GM12878 (cell line): ENCODE measurements at regions not wholly inside any gene's neighbourhood (a gene's known extent, or its start where the extent isn't known, plus 50 kb on each side); places are given as distances from the start of the nearest gene placed in this dataset.

ENCODE experiments used
- CBFB ChIP-seq: IDR thresholded peaks from 2 replicates; pipeline ENCODE4 v1.6.1; 2016; ENCODE audit warnings: antibody characterized with exemption, low read depth
- EP300 ChIP-seq, 2 experiments: fragments of 150-350 bp in 1 of 2; IDR thresholded peaks; 2 replicates each; pipeline ENCODE4 v1.6.1; 2011 to 2012; ENCODE audit warnings: low read depth in 2 of 2, low read length in 2 of 2, borderline replicate concordance in 1 of 2, improper control_type of control experiment in 1 of 2, inconsistent platforms in 1 of 2; ENCODE audit not compliant: control insufficient read depth in 1 of 2
- ESRRA ChIP-seq: IDR thresholded peaks from 2 replicates; pipeline ENCODE4 v1.6.1; 2012; ENCODE audit warnings: mild to moderate bottlenecking, low read length, improper control_type of control experiment
- ETV6 ChIP-seq, 2 experiments: fragments of 450-650 bp in 1 of 2; IDR thresholded peaks in 1 of 2; conservative IDR thresholded peaks in 1 of 2; 2 replicates each; pipeline ENCODE4 v1.6.1; 2014; ENCODE audit warnings: antibody characterized with exemption in 1 of 2, borderline replicate concordance in 1 of 2, low read depth in 1 of 2, mild to moderate bottlenecking in 1 of 2, moderate library complexity in 1 of 2
- JUNB ChIP-seq: IDR thresholded peaks from 2 replicates; pipeline ENCODE4 v1.6.1; 2016; ENCODE audit warnings: antibody characterized with exemption, mild to moderate bottlenecking
- MTA2 ChIP-seq: fragments of 450-650 bp; IDR thresholded peaks from 2 replicates; pipeline ENCODE4 v1.6.1; 2016; ENCODE audit warnings: low read depth, mild to moderate bottlenecking, moderate library complexity
- POLR2A ChIP-seq: IDR thresholded peaks from 2 replicates; pipeline ENCODE4 v1.6.1; 2011; ENCODE audit warnings: low read depth, mild to moderate bottlenecking, low read length
- RBBP5 ChIP-seq: fragments of 200-600 bp; sonication (generic); conservative IDR thresholded peaks from 2 replicates; pipeline ENCODE4 v1.6.1; 2016
- SMC3 ChIP-seq: IDR thresholded peaks from 2 replicates; pipeline ENCODE4 v1.6.1; 2011; ENCODE audit warnings: low read length, improper control_type of control experiment, borderline replicate concordance
- TF ChIP-seq, protein P1 (sequence below), 3 experiments: IDR thresholded peaks in 2 of 3; conservative IDR thresholded peaks in 1 of 3; 2 replicates each; pipeline ENCODE4 v1.5.1; 2011; ENCODE audit warnings: low read depth in 3 of 3, low read length in 3 of 3, mild to moderate bottlenecking in 3 of 3, control low read depth in 2 of 3, moderate library complexity in 2 of 3, inconsistent platforms in 1 of 3, mixed read lengths in 1 of 3; ENCODE audit not compliant: control insufficient read depth in 2 of 3, insufficient read depth in 1 of 3; ENCODE audit errors: extremely low read depth in 1 of 3
- TF ChIP-seq, protein P2 (sequence below): fragments of 450-650 bp; formaldehyde crosslinking; IDR thresholded peaks from 2 replicates; pipeline ENCODE4 v1.5.0; 2022; ENCODE audit warnings: mild to moderate bottlenecking, missing genetic modification characterization
- TF ChIP-seq, protein P3 (sequence below): IDR thresholded peaks from 2 replicates; pipeline ENCODE4 v1.6.1; 2012; ENCODE audit warnings: mild to moderate bottlenecking, low read depth, low read length
- TF ChIP-seq, protein P4 (sequence below): fragments of 450-650 bp; IDR thresholded peaks from 2 replicates; pipeline ENCODE4 v1.6.1; 2018; ENCODE audit warnings: mild to moderate bottlenecking, low read depth, moderate library complexity; ENCODE audit not compliant: partially characterized antibody
- TF ChIP-seq, protein P5 (sequence below): fragments of 450-650 bp; IDR thresholded peaks from 2 replicates; pipeline ENCODE4 v1.6.1; 2017; ENCODE audit warnings: mild to moderate bottlenecking, moderate library complexity

DNA sequence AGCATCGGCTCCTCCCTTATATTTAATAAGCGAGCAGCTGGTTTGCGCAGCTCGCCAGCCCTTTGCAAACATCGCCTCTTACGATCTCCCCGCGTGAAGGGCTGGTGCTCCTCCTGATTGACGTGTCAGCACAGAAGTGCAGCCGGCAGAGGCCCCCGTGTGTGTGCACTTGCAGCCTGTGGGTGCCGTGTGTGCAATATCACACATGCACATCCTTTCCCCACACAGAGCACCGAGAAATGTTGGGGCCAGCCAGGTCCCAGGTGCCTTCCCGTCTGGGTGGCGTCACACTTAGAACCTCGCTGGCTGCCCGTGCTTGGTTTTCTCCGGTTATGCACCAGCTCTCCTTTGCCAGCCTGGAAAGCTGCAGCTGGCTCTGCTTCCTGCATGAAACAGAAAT is 126.6 kb upstream of the AJAP1 start:
- TF ChIP-seq, protein P1, sequence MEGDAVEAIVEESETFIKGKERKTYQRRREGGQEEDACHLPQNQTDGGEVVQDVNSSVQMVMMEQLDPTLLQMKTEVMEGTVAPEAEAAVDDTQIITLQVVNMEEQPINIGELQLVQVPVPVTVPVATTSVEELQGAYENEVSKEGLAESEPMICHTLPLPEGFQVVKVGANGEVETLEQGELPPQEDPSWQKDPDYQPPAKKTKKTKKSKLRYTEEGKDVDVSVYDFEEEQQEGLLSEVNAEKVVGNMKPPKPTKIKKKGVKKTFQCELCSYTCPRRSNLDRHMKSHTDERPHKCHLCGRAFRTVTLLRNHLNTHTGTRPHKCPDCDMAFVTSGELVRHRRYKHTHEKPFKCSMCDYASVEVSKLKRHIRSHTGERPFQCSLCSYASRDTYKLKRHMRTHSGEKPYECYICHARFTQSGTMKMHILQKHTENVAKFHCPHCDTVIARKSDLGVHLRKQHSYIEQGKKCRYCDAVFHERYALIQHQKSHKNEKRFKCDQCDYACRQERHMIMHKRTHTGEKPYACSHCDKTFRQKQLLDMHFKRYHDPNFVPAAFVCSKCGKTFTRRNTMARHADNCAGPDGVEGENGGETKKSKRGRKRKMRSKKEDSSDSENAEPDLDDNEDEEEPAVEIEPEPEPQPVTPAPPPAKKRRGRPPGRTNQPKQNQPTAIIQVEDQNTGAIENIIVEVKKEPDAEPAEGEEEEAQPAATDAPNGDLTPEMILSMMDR (IDR thresholded peaks at IDR 0.05 in 2 of 3, conservative IDR thresholded peaks at IDR 0.05 in 1 of 3; ENCODE audit: control insufficient read depth in 2 of 3, extremely low read depth in 1 of 3, insufficient read depth in 1 of 3, low read depth in 3 of 3, low read length in 3 of 3), result no peak
- TF ChIP-seq JUNB, result no peak
- no peak for TF ChIP-seq MTA2
- TF ChIP-seq EP300 (IDR thresholded peaks at IDR 0.05; ENCODE audit: borderline replicate concordance in 1 of 2, control insufficient read depth in 1 of 2, low read depth in 2 of 2, low read length in 2 of 2), result no peak
- TF ChIP-seq ESRRA, result no peak
- no peak for TF ChIP-seq SMC3
- TF ChIP-seq, protein P2, sequence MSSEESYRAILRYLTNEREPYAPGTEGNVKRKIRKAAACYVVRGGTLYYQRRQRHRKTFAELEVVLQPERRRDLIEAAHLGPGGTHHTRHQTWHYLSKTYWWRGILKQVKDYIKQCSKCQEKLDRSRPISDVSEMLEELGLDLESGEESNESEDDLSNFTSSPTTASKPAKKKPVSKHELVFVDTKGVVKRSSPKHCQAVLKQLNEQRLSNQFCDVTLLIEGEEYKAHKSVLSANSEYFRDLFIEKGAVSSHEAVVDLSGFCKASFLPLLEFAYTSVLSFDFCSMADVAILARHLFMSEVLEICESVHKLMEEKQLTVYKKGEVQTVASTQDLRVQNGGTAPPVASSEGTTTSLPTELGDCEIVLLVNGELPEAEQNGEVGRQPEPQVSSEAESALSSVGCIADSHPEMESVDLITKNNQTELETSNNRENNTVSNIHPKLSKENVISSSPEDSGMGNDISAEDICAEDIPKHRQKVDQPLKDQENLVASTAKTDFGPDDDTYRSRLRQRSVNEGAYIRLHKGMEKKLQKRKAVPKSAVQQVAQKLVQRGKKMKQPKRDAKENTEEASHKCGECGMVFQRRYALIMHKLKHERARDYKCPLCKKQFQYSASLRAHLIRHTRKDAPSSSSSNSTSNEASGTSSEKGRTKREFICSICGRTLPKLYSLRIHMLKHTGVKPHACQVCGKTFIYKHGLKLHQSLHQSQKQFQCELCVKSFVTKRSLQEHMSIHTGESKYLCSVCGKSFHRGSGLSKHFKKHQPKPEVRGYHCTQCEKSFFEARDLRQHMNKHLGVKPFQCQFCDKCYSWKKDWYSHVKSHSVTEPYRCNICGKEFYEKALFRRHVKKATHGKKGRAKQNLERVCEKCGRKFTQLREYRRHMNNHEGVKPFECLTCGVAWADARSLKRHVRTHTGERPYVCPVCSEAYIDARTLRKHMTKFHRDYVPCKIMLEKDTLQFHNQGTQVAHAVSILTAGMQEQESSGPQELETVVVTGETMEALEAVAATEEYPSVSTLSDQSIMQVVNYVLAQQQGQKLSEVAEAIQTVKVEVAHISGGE (CRISPR knock-in tag), result no peak
- TF ChIP-seq, protein P3, sequence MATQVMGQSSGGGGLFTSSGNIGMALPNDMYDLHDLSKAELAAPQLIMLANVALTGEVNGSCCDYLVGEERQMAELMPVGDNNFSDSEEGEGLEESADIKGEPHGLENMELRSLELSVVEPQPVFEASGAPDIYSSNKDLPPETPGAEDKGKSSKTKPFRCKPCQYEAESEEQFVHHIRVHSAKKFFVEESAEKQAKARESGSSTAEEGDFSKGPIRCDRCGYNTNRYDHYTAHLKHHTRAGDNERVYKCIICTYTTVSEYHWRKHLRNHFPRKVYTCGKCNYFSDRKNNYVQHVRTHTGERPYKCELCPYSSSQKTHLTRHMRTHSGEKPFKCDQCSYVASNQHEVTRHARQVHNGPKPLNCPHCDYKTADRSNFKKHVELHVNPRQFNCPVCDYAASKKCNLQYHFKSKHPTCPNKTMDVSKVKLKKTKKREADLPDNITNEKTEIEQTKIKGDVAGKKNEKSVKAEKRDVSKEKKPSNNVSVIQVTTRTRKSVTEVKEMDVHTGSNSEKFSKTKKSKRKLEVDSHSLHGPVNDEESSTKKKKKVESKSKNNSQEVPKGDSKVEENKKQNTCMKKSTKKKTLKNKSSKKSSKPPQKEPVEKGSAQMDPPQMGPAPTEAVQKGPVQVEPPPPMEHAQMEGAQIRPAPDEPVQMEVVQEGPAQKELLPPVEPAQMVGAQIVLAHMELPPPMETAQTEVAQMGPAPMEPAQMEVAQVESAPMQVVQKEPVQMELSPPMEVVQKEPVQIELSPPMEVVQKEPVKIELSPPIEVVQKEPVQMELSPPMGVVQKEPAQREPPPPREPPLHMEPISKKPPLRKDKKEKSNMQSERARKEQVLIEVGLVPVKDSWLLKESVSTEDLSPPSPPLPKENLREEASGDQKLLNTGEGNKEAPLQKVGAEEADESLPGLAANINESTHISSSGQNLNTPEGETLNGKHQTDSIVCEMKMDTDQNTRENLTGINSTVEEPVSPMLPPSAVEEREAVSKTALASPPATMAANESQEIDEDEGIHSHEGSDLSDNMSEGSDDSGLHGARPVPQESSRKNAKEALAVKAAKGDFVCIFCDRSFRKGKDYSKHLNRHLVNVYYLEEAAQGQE, result no peak
- TF ChIP-seq, protein P4, sequence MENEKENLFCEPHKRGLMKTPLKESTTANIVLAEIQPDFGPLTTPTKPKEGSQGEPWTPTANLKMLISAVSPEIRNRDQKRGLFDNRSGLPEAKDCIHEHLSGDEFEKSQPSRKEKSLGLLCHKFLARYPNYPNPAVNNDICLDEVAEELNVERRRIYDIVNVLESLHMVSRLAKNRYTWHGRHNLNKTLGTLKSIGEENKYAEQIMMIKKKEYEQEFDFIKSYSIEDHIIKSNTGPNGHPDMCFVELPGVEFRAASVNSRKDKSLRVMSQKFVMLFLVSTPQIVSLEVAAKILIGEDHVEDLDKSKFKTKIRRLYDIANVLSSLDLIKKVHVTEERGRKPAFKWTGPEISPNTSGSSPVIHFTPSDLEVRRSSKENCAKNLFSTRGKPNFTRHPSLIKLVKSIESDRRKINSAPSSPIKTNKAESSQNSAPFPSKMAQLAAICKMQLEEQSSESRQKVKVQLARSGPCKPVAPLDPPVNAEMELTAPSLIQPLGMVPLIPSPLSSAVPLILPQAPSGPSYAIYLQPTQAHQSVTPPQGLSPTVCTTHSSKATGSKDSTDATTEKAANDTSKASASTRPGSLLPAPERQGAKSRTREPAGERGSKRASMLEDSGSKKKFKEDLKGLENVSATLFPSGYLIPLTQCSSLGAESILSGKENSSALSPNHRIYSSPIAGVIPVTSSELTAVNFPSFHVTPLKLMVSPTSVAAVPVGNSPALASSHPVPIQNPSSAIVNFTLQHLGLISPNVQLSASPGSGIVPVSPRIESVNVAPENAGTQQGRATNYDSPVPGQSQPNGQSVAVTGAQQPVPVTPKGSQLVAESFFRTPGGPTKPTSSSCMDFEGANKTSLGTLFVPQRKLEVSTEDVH, result no peak
- no peak for TF ChIP-seq RBBP5
- no peak for TF ChIP-seq POLR2A
- TF ChIP-seq, protein P5, sequence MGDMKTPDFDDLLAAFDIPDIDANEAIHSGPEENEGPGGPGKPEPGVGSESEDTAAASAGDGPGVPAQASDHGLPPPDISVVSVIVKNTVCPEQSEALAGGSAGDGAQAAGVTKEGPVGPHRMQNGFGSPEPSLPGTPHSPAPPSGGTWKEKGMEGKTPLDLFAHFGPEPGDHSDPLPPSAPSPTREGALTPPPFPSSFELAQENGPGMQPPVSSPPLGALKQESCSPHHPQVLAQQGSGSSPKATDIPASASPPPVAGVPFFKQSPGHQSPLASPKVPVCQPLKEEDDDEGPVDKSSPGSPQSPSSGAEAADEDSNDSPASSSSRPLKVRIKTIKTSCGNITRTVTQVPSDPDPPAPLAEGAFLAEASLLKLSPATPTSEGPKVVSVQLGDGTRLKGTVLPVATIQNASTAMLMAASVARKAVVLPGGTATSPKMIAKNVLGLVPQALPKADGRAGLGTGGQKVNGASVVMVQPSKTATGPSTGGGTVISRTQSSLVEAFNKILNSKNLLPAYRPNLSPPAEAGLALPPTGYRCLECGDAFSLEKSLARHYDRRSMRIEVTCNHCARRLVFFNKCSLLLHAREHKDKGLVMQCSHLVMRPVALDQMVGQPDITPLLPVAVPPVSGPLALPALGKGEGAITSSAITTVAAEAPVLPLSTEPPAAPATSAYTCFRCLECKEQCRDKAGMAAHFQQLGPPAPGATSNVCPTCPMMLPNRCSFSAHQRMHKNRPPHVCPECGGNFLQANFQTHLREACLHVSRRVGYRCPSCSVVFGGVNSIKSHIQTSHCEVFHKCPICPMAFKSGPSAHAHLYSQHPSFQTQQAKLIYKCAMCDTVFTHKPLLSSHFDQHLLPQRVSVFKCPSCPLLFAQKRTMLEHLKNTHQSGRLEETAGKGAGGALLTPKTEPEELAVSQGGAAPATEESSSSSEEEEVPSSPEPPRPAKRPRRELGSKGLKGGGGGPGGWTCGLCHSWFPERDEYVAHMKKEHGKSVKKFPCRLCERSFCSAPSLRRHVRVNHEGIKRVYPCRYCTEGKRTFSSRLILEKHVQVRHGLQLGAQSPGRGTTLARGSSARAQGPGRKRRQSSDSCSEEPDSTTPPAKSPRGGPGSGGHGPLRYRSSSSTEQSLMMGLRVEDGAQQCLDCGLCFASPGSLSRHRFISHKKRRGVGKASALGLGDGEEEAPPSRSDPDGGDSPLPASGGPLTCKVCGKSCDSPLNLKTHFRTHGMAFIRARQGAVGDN, result no peak
- TF ChIP-seq ETV6 (conservative IDR thresholded peaks at IDR 0.05 in 1 of 2, IDR thresholded peaks at IDR 0.05 in 1 of 2; ENCODE audit: borderline replicate concordance in 1 of 2, low read depth in 1 of 2), result no peak
- TF ChIP-seq CBFB, result no peak
